ENCODE measurements at regions not wholly inside any gene's neighbourhood (a gene's known extent, or its start where the extent isn't known, plus 50 kb on each side); places are given as distances from the start of the nearest gene placed in this dataset.
"Not testable (repeated sequence)": the region's sequence is repeated elsewhere in the genome, so short reads cannot be mapped to it uniquely, and the experiment has no call there.

GRCh38 chr2:146561996-146562395, 1282.8 kb upstream of the ACVR2A start:
- Histone ChIP-seq H3K4me3 (no peak overlapping the region), H3K36me3 (no peaks in the 10 kb centered on the region), H3K27me3 (no peaks in the 10 kb centered on the region), H3K4me1 (no peaks in the 10 kb centered on the region), H3K27ac (no peak overlapping the region), H3K9me3 (no peaks in the 10 kb centered on the region)
- 92% methylated on average over 1 of the region's 1 CpG for WGBS
- TF ChIP-seq EP300 (IDR thresholded peaks at IDR 0.05) (no peak), POLR2A (IDR thresholded peaks at IDR 0.05) (no peak), POLR2AphosphoS5 (IDR thresholded peaks at IDR 0.05) (no peak), CTCF (IDR thresholded peaks at IDR 0.05) (no peak)
- DNase-seq (ENCODE audit: low spot score in 2 of 2) = no peak

GRCh38 chr2:146547236-146547635, 1297.6 kb upstream of the ACVR2A start:
- Histone ChIP-seq H3K4me3 (no peak overlapping the region), H3K9me3 (no peaks in the 10 kb centered on the region), H3K27ac (no peak overlapping the region), H3K4me1 (no peaks in the 10 kb centered on the region), H3K27me3 (no peaks in the 10 kb centered on the region), H3K36me3 (no peaks in the 10 kb centered on the region)
- TF ChIP-seq POLR2A (IDR thresholded peaks at IDR 0.05) (no peak), POLR2AphosphoS5 (IDR thresholded peaks at IDR 0.05) (no peak), EP300 (IDR thresholded peaks at IDR 0.05) (no peak), CTCF (IDR thresholded peaks at IDR 0.05) (no peak)
- DNase-seq (ENCODE audit: low spot score in 2 of 2) = no peak
- 88% methylated on average over 6 of the region's 6 CpGs for WGBS

- WGBS = 89% methylated on average over 4 of the region's 5 CpGs
- Histone ChIP-seq H3K4me3 (no peak overlapping the region), H3K27me3 (no peaks in the 10 kb centered on the region), H3K27ac (no peak overlapping the region), H3K9me3 (no peaks in the 10 kb centered on the region), H3K4me1 (no peaks in the 10 kb centered on the region), H3K36me3 (no peaks in the 10 kb centered on the region)
- TF ChIP-seq POLR2A (IDR thresholded peaks at IDR 0.05) (no peak), EP300 (IDR thresholded peaks at IDR 0.05) (no peak), POLR2AphosphoS5 (IDR thresholded peaks at IDR 0.05) (no peak), CTCF (IDR thresholded peaks at IDR 0.05) (no peak)
- DNase-seq (ENCODE audit: low spot score in 2 of 2) = no peak
Observed at GRCh38 chr2:146544701-146545100, 1300.1 kb upstream of the ACVR2A start.

- H3K27me3 ChIP-seq = no peaks in the 10 kb centered on the region
- 80% methylated on average over 1 of the region's 1 CpG for WGBS
Observed at GRCh38 chr2:146541896-146542295, 1302.9 kb upstream of the ACVR2A start.

GRCh38 chr2:146540271-146540932, 1304.4 kb upstream of the ACVR2A start:
- Histone ChIP-seq H3K4me1 (no peaks in the 10 kb centered on the region), H3K36me3 (no peaks in the 10 kb centered on the region), H3K4me3 (no peak overlapping the region), H3K27me3 (no peaks in the 10 kb centered on the region), H3K27ac (no peak overlapping the region), H3K9me3 (no peaks in the 10 kb centered on the region)
- TF ChIP-seq POLR2A (IDR thresholded peaks at IDR 0.05) (no peak), POLR2AphosphoS5 (IDR thresholded peaks at IDR 0.05) (no peak), EP300 (IDR thresholded peaks at IDR 0.05) (no peak), CTCF (IDR thresholded peaks at IDR 0.05) (no peak)
- WGBS = 63% methylated on average over 3 of the region's 3 CpGs
- DNase-seq (ENCODE audit: low spot score in 2 of 2) = no peak

More at GRCh38 chr2:146541896-146542295, 1302.9 kb upstream of the ACVR2A start:
- Histone ChIP-seq H3K4me1 (no peaks in the 10 kb centered on the region), H3K4me3 (no peak overlapping the region), H3K36me3 (no peaks in the 10 kb centered on the region), H3K9me3 (no peaks in the 10 kb centered on the region), H3K27ac (no peak overlapping the region)
- no peak for DNase-seq (ENCODE audit: low spot score in 2 of 2)
- TF ChIP-seq CTCF (IDR thresholded peaks at IDR 0.05) (no peak), POLR2A (IDR thresholded peaks at IDR 0.05) (no peak), EP300 (IDR thresholded peaks at IDR 0.05) (no peak), POLR2AphosphoS5 (IDR thresholded peaks at IDR 0.05) (no peak)

GRCh38 chr2:146539739-146540138, 1305.1 kb upstream of the ACVR2A start:
- not testable (repeated sequence) for H3K36me3 ChIP-seq; H3K27me3 ChIP-seq; H3K9me3 ChIP-seq; H3K27ac ChIP-seq; H3K4me1 ChIP-seq; DNase-seq (ENCODE audit: low spot score in 2 of 2); H3K4me3 ChIP-seq
- WGBS = 86% methylated on average over 5 of the region's 5 CpGs

Data from suprapubic skin (tissue), 4 donors.